Breast epithelium (tissue), 3 donors: ENCODE measurements at regions not wholly inside any gene's neighbourhood (a gene's known extent, or its start where the extent isn't known, plus 50 kb on each side); places are given as distances from the start of the nearest gene placed in this dataset.

Experiments
- CTCF ChIP-seq, 3 donors: fragments of 450-650 bp; IDR thresholded peaks; one replicate each; pipeline ENCODE4 v1.5.1; 2016 to 2017; ENCODE audit warnings: antibody characterized with exemption in 3 of 3, mild to moderate bottlenecking in 3 of 3, moderate library complexity in 3 of 3
- POLR2A ChIP-seq: fragments of 450-650 bp; IDR thresholded peaks from one replicate; pipeline ENCODE4 v1.6.1; 2016; ENCODE audit warnings: antibody characterized with exemption, mild to moderate bottlenecking, moderate library complexity

GRCh38 chr11:23903044-23903704 is 593.7 kb upstream of the LUZP2 start:
- TF ChIP-seq POLR2A (no peak), CTCF (IDR thresholded peaks at IDR 0.05) (no peak)
